SK-N-MC (cell line): ENCODE measurements at regions not wholly inside any gene's neighbourhood (a gene's known extent, or its start where the extent isn't known, plus 50 kb on each side); places are given as distances from the start of the nearest gene placed in this dataset.

Source experiments
- EZH2 ChIP-seq: fragments of 200-600 bp; sonication (generic); IDR thresholded peaks from one replicate; pipeline ENCODE4 v1.6.1; 2017; ENCODE audit warnings: antibody characterized with exemption
- FOXP2 ChIP-seq: optimal IDR thresholded peaks from 2 replicates; pipeline ENCODE3; 2011; ENCODE audit warnings: mild to moderate bottlenecking, moderate library complexity; ENCODE audit not compliant: insufficient read depth; ENCODE audit errors: extremely low read length, control extremely low read depth
- POLR2AphosphoS5 ChIP-seq: IDR thresholded peaks from 2 replicates; pipeline ENCODE4 v1.6.1; 2012; ENCODE audit warnings: mild to moderate bottlenecking, low read depth, low read length, borderline replicate concordance

GRCh38 chr11:24411791-24412190 is 85.1 kb upstream of the LUZP2 start:
- TF ChIP-seq POLR2AphosphoS5, result no peak
- TF ChIP-seq EZH2, result no peak
- no peak for TF ChIP-seq FOXP2
